ENCODE measurements at regions not wholly inside any gene's neighbourhood (a gene's known extent, or its start where the extent isn't known, plus 50 kb on each side); places are given as distances from the start of the nearest gene placed in this dataset.

- TF ChIP-seq POLR2A (IDR thresholded peaks at IDR 0.05) (no peak), EP300 (IDR thresholded peaks at IDR 0.05) (no peak)
- TF ChIP-seq, protein P1, sequence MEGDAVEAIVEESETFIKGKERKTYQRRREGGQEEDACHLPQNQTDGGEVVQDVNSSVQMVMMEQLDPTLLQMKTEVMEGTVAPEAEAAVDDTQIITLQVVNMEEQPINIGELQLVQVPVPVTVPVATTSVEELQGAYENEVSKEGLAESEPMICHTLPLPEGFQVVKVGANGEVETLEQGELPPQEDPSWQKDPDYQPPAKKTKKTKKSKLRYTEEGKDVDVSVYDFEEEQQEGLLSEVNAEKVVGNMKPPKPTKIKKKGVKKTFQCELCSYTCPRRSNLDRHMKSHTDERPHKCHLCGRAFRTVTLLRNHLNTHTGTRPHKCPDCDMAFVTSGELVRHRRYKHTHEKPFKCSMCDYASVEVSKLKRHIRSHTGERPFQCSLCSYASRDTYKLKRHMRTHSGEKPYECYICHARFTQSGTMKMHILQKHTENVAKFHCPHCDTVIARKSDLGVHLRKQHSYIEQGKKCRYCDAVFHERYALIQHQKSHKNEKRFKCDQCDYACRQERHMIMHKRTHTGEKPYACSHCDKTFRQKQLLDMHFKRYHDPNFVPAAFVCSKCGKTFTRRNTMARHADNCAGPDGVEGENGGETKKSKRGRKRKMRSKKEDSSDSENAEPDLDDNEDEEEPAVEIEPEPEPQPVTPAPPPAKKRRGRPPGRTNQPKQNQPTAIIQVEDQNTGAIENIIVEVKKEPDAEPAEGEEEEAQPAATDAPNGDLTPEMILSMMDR (IDR thresholded peaks at IDR 0.05): no peak
Observed at GRCh38 chr4:71209161-71209560, 129.7 kb upstream of the SLC4A4 start.

Data from tibial nerve (tissue), 4 donors.